Stimulated activated CD4-positive, alpha-beta T cell treated with anti-CD3 and anti-CD28 coated beads, Interleukin-15, amount 100 ng/mL, for 48 hours (primary cell): ENCODE measurements at regions not wholly inside any gene's neighbourhood (a gene's known extent, or its start where the extent isn't known, plus 50 kb on each side); places are given as distances from the start of the nearest gene placed in this dataset.

ENCODE experiments used
- DNase-seq, 2 donors: peaks; one replicate each; pipeline ENCODE4 v3.0.0-alpha.2; 2020; ENCODE audit warnings: low read depth in 2 of 2

DNA sequence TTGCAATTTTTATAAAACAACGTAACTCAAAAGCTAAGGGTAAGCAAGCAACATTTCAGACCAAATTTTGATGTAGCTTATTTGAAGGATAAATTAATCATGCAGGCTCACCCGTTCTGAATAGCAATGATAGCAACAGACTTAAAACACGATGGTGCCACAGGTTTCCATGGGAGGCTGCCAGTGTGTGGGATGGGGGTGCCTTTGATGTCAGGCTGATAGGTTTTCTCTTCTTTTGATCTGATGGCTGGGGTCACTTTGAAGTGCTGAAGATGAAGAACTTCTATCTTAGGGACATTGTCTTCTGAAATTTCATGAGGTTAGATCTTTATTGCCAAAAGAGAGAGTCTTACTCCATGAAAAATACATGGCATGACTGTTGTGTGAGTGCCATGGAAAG, 206.8 kb downstream of the LPIN1 start:
- no peak for DNase-seq

DNA sequence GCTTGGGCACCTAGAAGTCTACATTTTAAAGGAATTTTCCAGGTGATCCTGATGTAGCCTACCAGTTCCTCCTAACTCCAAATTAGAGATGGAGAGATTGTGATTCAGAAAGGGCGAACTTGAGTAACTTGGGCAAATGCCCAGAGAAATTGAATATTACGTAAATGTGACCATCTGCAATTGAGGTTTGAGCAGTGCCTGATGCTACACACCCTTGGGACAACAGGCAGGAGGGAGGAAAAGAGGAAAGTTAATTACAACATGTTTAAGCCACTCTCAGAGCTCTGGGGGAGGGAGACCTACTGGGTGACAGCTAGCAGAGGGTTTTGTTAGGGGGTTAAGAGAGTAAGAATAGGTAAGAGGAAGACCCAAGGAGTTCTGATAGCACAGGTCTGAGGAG, 208.9 kb downstream of the LPIN1 start:
- no peak for DNase-seq

DNA sequence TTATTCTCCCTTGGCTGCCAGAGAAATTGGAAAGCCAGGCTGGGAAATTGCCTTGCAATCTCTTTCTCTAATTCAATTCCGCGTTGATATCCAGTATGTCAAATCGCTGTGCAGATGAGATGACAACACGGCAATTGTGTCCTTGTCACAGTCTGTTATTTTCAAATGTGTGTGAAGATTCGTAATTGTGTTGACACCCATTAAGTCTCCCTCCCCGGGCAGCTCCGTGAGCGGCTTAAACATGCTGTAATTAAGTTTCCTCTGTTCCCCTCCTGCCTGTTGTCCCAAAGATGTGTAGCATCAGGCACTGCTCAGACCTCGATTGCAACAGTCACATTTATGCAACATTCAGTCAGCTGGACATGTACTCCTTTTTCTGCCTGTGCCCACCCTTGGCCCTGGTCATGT, 209.5 kb downstream of the LPIN1 start:
- no peak for DNase-seq

DNA sequence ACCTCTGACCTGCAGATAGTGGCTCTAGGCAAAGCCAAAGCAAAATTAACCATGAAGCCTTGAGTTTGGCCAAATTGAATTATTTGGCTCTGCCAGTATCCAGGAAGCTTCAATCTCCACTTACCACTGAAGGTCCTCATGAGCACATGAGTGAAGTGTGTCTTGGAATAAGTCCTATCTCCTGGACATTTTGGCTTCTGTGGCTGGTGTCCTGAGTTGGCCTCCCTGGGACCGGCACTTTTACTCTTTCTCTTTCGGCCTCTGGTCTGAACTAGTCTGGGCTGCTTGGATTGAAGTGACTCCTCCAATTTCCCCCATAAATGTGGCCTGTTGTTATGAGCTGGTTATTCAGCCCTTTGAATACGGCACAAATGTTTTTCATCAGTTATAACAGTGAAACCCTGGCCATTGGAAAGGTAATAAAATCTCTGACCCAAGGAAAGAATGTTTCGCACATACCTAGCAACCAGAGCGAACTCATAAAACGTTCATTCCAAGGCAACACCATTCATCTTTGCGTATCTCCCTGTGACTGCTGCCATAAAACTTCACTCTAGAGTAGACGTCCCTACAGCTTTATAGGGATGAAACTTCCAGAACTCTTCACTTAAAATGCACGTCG, 216.4 kb downstream of the LPIN1 start:
- DNase-seq: no peak

DNA sequence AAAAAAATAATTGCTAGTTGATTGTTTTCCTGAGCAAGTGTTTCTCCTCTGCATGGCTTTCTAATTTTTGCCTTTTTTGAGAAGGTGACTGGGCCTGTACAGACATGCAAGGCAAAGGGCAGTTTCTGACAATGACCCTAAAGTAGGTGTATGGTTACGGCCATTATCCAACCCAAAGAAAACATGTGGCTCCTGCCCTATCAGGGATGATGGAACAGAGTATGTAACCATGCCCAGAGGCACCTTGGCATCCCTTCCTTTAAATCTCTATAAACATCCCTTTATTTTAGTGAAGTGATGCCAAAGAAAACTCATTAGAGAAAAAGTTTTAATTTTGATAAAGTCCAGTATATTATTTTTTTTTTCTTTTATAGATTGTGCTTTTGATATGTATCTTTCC, 217.5 kb downstream of the LPIN1 start:
- DNase-seq: no peak

DNA sequence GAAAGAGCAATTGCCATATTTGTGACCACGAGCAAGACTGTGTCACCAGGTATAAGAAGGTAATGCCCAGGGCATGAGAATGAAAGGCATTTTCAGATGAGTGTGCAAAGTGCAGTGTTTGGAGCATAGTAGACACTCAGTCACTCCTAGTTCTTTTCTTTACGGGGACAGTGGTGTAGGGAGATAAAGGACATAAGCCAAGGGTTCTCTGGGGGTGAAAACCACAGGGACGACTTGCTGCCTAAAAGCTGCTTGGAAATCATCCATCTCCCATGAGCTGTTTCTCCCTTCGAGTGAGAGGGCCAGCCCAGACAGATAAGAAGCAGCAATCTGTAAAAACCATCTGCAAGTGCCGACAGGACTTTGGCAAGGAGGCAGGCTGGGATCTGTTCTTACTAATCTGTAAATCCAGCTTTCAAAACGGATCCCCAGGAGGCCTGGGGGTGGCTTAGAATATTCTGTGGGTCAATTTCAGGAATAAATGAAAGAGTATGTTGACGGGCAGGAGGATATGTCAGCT, 221.6 kb downstream of the LPIN1 start:
- no peak for DNase-seq

DNA sequence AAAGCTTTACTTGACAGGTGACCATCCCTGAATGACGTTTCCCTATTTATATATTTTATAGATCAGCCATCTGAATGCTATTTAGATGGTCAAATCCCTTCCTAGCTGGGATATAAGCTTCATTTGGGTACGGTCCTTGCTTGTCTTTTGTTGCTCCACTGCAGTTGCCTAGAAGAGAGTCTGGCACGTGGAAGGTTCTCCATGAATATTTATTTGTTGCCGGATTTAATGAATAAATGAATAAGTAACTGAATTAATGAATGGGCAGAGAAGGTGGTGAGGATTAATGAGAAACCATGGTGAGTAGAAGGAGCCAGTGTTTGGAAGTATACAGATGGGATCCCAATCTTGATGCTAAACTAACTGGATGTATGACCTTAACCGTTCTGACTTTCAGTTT, 222.1 kb downstream of the LPIN1 start:
- no peak for DNase-seq

DNA sequence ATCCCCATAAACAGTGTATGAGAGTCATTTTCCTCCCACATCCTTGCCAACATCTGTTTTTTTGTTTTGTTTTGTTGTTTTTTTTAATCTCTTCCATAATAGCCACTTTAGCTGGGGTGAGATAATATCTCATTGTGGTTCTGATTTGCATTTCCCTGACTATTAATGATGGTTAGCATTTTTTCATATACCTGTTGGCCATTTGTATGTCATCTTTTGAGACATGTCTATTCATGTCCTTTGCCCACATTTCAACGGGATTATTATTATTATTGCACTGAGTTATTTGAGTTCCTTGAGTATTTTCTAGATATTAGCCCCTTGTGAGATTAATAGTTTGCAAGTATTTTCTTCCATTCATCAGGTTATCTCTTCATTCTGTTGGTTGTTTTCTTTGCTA, 223.3 kb downstream of the LPIN1 start:
- no peak for DNase-seq

DNA sequence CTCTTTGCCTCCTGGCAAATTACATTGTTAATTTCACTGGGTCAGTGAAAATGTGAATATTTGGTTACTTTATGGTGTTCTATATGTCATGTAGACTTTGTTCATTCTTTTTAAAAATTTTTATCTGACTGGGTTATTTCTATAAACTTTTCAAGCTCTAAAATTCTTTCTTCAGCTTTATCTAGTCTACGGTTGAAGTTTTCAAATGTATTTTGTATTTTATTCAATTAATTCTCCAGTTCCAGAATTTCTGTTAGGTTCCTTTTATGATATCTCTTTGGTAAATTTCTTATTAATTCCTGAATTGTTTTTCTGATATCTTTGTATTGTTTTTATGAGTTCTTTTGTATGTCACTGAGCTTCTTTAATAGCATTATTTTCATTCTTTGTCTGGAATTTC, 228.1 kb downstream of the LPIN1 start:
- no peak for DNase-seq

DNA sequence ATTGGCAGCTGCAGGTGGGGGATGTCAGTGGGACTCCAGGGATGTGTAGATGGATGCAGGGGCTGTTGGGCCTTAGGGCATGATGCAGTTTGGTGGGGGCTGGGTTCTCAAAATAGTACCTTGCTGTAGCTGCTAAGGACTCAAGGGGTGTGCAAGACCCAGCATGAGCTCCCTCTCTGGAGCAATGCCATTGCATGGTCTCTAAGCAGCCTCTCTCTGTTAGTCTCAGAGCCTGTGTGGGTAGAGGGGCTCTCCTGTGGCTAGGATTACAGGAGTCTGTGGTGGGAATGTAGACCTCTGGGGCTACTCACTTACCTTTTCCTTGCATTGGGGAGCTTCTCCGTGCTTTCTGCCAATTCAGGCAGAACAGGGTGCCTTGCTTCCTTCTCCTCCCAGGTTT, 228.9 kb downstream of the LPIN1 start:
- DNase-seq: no peak

DNA sequence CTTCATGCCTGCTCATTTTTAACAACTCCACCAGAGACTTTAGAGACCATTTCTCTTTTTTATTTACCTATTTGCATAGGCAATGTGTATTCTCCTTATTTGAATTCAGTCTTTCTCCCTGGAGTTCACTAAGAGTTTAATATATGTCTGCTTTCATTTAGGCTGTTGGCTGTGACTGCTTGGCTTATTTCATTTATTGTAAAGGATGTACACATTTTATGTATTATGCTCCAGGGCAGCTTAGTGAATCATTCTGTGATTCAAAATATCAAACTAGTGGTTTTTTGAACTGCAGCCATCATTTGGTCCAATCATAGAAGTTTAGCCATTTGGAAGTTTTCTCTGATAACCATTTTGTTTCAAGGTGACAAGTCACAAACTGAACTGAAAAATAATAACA, 229.6 kb downstream of the LPIN1 start:
- no peak for DNase-seq

DNA sequence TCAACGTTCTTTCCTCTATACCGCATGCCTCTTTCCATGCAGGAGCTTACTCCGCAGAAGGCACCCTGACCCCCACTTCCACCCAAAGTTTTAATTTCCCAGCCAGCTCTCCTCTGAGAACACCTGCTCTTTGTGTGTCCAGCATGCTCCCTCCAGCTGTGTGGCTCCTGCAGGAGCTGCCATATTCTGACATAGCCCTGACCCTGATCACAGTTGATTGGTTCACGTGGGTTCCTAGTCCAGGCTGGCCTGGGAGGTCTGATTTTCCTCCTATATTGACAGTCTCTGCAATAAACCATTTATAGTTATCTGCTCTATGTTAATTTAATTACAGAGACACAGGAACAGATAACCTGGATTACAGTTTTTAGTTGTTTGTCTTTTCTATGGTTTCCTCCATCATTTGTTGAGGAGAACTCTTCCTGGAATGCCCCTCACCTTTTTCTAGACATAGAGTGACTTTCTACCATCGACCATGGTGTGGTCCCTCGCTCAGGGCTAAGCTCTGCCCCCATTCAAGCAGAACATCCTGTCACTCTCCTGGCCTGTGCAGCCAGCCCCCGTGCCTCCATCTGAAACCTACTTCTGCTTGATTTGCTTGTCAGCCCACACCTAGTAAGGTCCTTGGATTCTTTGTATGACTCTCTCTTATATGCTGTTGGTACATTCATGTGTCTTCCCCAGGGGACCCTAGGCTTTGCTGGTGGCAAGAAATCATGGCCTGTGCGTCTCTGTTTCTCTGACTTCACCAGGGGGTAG, 231.5 kb downstream of the LPIN1 start:
- no peak for DNase-seq

DNA sequence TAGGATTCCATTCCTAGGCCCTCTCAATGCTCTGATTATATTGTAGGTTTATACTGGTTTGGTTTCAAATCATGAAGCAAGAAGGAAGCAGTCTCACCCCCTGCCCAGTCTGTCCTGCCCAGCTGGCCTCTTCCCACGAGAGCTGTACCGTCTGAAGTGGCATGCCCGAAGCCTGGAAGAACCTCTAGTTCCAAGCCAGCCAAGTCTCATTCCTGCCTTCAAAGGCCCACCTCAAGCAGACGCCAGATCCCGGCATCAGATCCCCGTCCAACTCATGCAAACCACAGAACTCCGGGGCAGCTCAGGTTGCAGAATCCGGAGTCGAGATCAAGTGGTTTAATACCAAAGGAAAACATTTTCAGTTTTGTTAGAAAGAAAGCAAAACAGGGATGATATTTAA, 234.4 kb downstream of the LPIN1 start:
- no peak for DNase-seq

DNA sequence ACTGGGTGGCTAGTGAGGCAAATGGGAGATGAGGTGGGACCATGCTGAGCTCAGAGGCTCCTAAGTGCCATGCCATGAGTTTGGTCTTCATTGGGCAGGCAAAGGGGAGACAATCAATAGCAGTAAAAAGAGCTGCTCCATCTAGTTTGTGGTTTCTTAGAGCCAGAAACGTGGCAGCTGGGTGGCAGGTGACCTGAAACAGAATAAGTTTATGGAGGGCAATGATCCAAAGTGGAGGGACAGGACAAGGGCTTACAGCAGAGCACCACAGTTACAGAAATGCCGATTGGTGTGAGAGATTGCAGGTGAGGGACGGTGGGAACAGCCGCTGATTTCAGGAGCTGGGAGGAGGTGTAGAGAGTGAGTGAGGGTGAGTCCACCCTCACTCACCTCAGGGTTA, 237.0 kb downstream of the LPIN1 start:
- DNase-seq: no peak

DNA sequence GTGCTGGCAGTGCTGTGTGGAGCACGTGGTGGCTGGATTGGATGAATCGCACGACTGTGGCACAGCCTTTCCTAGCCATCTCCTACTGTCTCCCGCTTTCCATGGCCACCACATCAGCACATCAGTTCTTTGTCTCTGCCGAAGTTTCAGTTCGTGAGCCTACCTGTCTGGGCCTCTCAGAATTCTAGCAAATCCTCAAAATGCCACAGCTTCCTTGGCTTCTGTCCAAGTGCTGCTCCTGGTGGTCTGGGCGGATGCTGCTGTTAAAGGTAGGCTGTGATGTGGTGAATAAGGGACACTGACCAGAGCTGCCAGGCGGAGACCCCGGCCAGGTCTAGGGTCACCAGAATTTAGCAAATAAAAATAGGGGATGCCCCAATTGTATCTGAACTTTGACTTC, 237.4 kb downstream of the LPIN1 start:
- no peak for DNase-seq

DNA sequence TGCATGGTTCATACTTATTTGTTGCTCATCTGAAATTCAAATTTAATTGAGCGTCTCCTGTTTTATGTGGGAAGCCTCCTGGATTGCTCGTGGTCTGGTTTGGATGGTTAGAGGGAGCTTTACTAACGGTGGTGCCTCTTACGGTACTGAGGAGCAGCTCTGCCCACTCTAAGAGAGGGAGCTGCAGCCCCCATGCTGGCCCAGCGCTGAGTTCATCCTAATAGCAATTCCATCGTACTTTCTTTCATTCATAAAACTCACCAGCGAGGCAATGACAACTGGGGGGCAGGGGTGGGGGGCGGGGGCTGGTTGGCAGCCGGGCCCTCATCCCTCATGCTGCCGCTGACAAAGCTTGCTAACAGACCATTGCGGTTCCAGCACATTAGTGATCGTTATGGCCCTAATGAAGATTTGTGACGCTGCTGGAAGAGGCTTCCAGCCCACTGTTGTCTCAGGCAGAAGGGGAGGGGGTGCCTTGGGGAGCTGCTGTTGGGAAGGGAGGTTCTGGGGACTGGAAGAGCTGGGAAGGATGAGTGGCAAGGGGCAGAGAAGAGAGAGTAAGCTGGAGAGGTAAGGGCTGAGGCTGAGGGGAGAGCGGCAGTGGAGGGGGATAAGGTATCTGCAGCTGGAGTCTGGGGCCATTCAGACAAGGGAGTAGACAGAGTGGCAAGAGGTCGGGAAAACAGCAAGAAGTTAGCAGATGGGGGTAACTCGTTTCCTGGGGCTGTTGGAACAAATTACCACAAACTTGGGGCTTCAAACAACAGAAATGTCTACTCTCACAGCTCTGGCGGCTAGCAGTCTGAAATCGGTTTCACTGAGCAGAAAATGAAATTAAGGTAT, 238.1 kb downstream of the LPIN1 start:
- DNase-seq: no peak

DNA sequence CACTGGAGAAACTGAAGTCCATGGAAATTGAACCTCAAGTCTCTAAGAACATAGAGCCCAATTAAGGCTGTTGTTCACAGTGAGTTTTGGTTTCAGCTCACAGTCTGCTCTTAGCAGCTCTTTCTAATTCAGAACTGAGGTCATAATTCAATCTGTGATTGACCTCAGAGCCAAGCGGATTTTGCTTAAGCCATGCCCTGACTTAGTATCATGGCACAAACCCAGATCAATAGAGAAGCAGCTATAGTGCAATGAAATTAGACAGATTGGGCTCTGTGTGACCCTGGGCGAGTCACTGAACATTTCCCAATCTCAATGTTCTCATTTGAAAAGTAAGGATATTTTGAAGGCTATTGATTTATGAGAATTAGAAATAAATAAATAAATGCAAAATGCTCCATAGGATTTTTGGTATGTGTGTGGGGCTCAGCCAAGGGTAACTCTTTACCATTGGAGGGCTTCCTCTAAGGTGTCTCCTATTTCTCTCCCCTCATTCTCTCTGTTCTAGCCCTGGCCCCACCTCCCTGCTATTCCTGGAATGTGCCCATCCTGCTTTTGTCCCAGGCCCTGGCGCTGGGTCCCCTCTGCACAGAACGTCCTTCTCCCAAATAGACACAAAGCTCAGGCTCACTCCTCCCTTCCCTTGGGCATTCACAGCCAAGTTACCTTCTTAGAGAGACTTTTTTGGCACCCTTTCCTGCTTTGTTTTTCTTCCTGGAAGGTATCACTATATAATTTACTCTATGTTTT, 239.6 kb downstream of the LPIN1 start:
- DNase-seq: no peak

DNA sequence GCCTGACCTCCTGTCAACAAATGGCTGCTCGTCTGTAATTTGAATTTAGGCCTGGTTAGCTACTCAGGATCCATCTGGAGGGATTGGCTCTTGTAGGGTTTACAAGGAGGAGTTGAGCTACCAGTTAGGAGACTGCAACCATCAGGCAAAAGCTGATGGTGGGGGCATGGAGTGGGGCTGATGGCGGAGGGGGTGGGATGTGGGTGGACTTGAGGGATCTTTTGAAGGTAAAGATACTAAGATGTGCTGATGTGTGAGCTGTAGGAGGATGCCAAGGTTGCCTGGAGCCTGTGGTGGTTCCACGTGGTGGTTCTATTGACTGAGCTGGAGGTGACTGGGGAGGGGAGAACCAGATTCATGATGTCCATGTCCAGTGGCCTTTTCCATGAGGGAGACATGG, 240.7 kb downstream of the LPIN1 start:
- DNase-seq: no peak

DNA sequence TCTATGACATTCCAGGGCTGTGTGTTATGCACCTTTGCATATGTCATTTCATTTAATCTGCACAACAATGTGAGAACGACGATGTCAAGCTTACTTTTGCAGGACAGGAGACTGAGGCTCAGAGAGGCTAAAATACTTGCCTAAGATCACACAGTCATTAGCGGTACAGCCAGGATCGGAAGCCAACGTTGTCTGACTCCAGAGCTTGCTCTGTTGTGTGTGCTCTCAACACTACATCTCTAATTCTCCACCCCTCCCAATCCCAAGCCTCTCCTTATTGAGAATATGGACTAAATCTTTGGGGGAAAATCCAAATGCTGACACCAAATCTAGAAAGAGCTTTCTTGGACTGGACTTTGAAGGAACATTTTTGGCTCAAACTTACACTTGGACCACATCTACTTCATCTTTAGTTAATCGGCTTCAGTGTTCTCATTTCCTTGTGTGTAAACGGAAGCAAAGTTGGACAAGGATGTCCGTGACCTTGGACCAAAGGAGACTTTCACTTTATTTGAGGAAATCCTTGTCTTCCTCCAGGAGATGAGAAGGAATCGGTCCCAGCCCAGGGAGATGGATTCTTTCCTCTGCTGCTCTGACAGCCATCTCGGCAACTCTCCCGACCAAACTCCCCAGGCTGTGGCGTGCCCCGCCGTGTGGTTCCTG, 242.4 kb downstream of the LPIN1 start:
- no peak for DNase-seq

DNA sequence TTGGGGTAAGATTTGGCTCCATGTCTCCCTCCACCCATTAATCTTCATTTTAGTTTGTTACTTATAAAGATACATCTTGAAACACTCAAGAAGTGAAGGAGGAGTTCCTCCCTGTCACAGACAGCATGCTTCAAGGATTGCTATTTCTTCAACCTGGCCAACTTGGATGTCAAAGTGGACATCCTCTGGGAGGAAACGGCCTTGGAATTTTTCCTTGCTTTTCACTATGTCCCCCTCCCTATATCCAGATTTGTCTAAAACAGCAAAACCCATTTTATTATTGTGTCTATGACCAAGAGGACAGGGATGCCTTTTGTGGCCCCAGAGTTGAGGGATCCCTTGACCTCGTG, 242.9 kb downstream of the LPIN1 start:
- no peak for DNase-seq

DNA sequence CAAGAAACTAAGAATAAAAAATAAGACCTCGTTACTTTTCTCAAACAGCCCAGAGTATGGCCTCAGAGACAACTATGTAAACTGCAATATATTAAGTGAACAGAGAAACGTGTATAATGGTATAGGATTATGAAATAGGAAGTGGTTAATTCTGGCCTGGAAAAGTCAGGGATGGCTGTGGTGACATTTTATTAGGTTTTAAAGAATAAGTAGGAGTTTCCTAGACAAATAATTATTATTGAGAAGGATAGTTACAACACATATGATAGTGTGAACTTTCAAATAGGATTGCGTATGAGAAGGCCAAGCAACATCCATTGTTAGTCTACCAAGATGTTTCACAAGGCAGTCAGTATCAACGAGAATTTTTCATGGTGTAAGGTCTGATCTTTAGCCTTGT, 244.1 kb downstream of the LPIN1 start:
- no peak for DNase-seq

DNA sequence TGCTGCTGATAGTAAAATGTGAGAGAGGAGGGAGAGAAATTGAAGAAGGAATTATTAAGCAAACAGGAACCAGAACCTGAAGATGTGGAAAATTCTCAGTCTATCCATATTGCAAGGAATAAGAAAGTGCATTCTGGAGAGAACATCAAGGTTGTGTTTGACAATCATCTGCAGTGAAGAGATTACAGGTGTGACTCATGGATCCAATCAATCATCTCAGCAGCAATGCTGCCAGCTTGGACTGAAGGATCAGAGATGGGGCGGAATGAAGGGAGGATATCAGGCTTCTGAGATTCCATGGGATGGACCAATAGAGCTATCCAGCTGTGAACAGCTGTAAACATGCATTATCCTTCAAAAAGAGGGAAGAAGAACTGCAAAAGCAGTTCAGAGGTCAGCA, 247.3 kb downstream of the LPIN1 start:
- no peak for DNase-seq
